SK-MEL-5 (cell line): ENCODE measurements at regions not wholly inside any gene's neighbourhood (a gene's known extent, or its start where the extent isn't known, plus 50 kb on each side); places are given as distances from the start of the nearest gene placed in this dataset.

ENCODE experiments used
- DNase-seq: peaks from one replicate; pipeline ENCODE4 v3.0.0-alpha.2; 2016; ENCODE audit warnings: low read depth, low spot score
- in situ Hi-C: cut with HindIII; loops from 2 replicates; pipeline ENCODE4 v1.10.0; 2016; ENCODE audit warnings: low sequenced_read_pairs, high pct_unique_total_duplicates, low pct_unique_long_range_greater_than_20kb

DNA sequence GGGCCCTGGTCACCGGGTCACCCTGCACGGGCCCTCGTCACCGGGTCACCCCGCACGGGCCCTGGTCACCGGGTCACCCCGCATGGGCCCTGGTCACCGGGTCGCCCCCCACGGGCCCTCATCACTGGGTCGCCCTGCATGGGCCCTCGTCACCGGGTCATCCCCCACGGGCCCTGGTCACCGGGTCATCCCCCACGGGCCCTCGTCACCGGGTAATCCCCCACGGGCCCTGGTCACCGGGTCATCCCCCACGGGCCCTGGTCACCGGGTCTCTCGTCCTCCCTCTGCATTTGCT is 77.6 kb downstream of the RIPK4 start:
- DNase-seq = no peak
- in situ Hi-C loops = no loop called here

- in situ Hi-C loops = no loop called here
- DNase-seq = no peak
Measured at GRCh38 chr21:41687633-41688032, 79.2 kb downstream of the RIPK4 start.

- in situ Hi-C loops = no loop called here
- no peak for DNase-seq
Measured at GRCh38 chr21:41686664-41687063, 80.2 kb downstream of the RIPK4 start.

- DNase-seq = no peak
- in situ Hi-C loops = no loop called here
Measured at GRCh38 chr21:41685511-41686149, 81.2 kb downstream of the RIPK4 start.

GRCh38 chr21:41684381-41685245 is 82.2 kb downstream of the RIPK4 start:
- no peak for DNase-seq
- in situ Hi-C loops = no loop called here

DNA sequence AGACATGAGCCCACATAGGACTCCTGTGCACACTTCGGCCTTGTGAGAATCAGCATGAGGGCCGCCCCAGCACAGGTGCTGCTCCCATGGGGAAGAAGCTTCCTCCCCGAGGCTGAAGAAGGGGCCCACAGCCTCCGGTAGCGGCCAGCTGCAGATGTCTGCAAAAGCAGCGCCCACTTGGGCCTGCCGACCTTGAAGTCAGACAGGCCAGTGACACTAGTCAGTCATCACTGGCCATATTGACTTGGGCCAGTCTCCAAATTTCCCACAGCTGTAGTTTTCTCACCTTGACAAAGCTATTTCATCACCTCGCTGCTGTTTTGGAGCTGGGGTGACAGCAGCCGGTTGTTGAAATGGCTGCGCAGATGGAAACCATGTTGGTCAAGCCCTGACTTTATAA is 83.0 kb downstream of the RIPK4 start:
- in situ Hi-C loops = no loop called here

DNA sequence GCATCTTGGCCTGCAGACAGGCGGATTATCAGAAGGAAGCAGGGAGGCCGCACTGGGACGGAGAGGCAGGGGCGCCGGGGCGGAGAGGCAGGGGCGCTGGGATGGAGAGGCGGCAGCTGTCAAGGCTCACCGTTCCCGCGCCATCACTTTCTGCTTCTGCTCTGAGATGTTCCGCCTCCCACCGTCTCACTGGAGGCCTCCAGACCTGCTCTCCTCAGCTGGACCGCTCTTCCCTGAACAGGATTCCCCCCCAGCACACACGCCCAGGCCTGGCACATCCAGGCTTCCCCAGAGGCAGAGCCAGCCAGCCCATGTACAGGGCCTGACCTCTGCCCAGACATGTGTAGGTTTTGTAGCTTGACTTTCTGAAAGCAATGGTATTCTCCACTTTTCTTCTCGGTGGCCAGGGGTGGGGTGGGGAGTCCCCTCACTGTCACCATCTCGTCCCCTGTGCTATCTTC is 84.1 kb downstream of the RIPK4 start:
- in situ Hi-C loops = no loop called here
- DNase-seq = no peak

More for the DNA sequence above, 83.0 kb downstream of the RIPK4 start:
- DNase-seq = no peak

GRCh38 chr21:41681939-41682718 is 84.7 kb downstream of the RIPK4 start:
- in situ Hi-C loops = no loop called here

GRCh38 chr21:41681348-41681801 is 85.5 kb downstream of the RIPK4 start:
- in situ Hi-C loops = no loop called here
- DNase-seq = no peak

More at GRCh38 chr21:41681939-41682718, 84.7 kb downstream of the RIPK4 start:
- DNase-seq = no peak

DNA sequence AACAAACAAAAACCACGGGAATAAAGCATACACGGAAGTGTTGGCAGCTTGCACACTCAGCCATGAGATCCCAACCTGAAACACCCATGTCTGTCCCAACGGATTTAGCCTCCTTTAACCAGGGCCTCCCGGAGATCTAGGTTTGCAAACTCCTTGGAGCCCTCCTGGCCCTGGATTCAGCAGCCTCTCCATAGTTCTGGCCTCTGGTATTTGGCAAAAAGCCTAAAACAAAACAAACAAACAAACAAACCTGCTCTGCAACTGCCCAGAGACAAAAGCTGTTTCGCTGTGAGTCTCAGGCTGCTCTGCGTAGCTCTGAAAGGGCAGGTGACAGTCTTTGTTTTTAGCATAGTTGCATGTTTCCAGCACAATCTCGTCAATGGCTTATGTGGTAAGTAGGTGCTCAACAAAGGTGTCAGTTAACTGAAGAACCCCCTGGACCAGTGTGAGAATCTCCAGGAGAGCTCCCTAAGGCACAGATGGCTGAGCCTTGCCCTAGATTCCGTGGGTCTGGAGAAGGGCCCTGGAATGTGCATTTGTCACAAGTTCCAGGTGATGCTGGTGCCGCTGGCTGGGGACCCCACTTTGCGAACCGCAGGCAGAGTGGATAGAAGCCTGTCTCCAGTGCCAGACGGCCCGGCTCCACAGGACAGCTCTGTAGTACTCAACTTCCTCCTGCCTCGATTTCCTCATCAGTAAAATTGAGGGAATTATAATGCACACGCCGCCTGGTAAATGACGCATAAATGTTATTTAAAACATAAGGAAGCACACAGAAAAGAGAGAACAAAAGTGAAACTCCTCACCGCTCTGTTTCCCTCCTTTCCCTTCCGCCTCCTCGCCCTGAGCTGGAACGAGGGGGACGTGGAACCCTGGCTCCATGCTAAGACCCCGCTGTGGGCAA is 86.2 kb downstream of the RIPK4 start:
- in situ Hi-C loops = no loop called here
- no peak for DNase-seq

GRCh38 chr21:41678924-41679318 is 87.9 kb downstream of the RIPK4 start:
- in situ Hi-C loops = no loop called here
- DNase-seq = peak; percentile 95

- DNase-seq = no peak
- in situ Hi-C loops = no loop called here
Measured at GRCh38 chr21:41678016-41678923, 88.6 kb downstream of the RIPK4 start.

- DNase-seq = no peak
- in situ Hi-C loops = no loop called here
Measured at GRCh38 chr21:41677671-41678015, 89.2 kb downstream of the RIPK4 start.

DNA sequence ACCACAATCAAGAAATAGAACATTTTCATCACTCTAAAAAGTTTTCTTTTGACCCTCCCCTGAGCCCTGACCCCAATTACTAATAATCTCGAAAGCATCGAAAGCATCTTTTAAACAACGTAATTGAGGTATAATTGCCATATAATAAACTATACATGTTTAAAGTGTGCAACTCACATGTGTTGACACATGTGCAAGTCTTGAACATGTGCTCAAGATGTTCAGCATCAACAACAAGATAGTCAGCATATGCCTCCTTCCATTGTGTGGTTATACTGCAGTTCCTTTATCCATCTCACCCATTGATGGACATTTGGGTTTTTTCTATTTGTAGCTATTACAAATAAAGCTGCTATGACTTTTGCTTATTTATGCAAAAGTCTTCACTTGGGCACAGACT is 90.7 kb downstream of the RIPK4 start:
- in situ Hi-C loops = no loop called here
- DNase-seq = no peak

DNA sequence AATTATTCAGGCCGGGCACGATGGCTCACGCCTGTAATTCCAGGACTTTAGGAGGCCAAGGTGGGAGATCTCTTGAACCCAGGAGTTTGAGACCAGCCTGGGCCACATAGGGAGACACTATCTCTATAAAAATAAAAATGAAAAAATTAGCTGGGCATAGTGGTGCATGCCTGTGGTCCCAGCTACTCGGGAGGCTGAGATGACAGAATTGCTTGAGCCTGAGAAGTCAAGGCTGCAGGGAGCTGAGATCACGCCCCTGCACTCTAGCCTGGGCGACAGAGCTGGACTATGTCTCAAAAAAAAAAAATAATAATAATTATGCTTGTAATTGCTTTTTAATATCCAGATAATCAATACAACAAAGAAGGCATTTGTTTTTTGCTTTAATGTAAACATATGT is 91.3 kb downstream of the RIPK4 start:
- in situ Hi-C loops = no loop called here
- DNase-seq = no peak

GRCh38 chr21:41674402-41674801 is 92.5 kb downstream of the RIPK4 start:
- in situ Hi-C loops = no loop called here
- no peak for DNase-seq
